IMR-90 (cell line): ENCODE measurements at regions not wholly inside any gene's neighbourhood (a gene's known extent, or its start where the extent isn't known, plus 50 kb on each side); places are given as distances from the start of the nearest gene placed in this dataset.

Experiments
- ATAC-seq: fragments of 200-7000 bp; cut with Tn5 transposase; 2 replicates; pipeline ENCODE4 v1.9.1; 2020; ENCODE audit warnings: low read depth, mild to moderate bottlenecking, moderate library complexity
- BruUV-seq: library from RNA; stranded (reverse); fragments of 400-500 nt; replicated peaks from 2 replicates; lab custom pipeline; 2021; lab: Mats Ljungman, UMichigan
- CTCF ChIA-PET: fragments of 300-600 bp; formaldehyde crosslinking; extraction: SDS; loops from one replicate; lab custom pipeline; 2021; ENCODE audit warnings: antibody characterized with exemption; lab: Yijun Ruan, JAX
- POLR2A ChIA-PET: fragments of 300-600 bp; sonication (Branson Sonifier 250); formaldehyde crosslinking; loops from one replicate; lab custom pipeline; 2022; ENCODE audit warnings: antibody characterized with exemption; ENCODE audit not compliant: unreplicated experiment; lab: Charles Lee
- DNase-seq: peaks from one replicate; pipeline ENCODE4 v3.0.0; 2013
- H2AFZ ChIP-seq: replicated peaks from 2 replicates; pipeline ENCODE3; 2013; ENCODE audit warnings: low read length, mild to moderate bottlenecking; ENCODE audit not compliant: poor library complexity
- H2AK5ac ChIP-seq: 2 replicates; pipeline ENCODE4 v1.6.1; 2013; ENCODE audit warnings: low read depth, low read length, inconsistent platforms
- H2AK9ac ChIP-seq: replicated peaks from 2 replicates; pipeline ENCODE3; 2013; ENCODE audit warnings: mild to moderate bottlenecking, low read depth, low read length, moderate library complexity; ENCODE audit not compliant: poor library complexity
- H2BK120ac ChIP-seq: 2 replicates; pipeline ENCODE4 v1.6.1; 2013; ENCODE audit warnings: low read depth, low read length, inconsistent platforms
- H2BK15ac ChIP-seq: 3 replicates; pipeline ENCODE4 v1.6.1; 2013; ENCODE audit warnings: low read depth, low read length, inconsistent platforms
- H2BK20ac ChIP-seq: 2 replicates; pipeline ENCODE4 v1.6.1; 2013; ENCODE audit warnings: low read depth, mild to moderate bottlenecking, inconsistent platforms, low read length, moderate library complexity
- H2BK5ac ChIP-seq: 2 replicates; pipeline ENCODE4 v1.6.1; 2013; ENCODE audit warnings: mild to moderate bottlenecking, low read depth, low read length, inconsistent platforms; ENCODE audit not compliant: poor library complexity, severe bottlenecking
- H3K14ac ChIP-seq: replicated peaks from 2 replicates; pipeline ENCODE4 v1.6.1; 2013; ENCODE audit warnings: low read depth, low read length, inconsistent platforms
- H3K18ac ChIP-seq: 2 replicates; pipeline ENCODE4 v1.6.1; 2013; ENCODE audit warnings: low read depth, low read length, control low read depth
- H3K23ac ChIP-seq: 2 replicates; pipeline ENCODE4 v1.6.1; 2013; ENCODE audit warnings: low read depth, low read length, inconsistent platforms
- H3K27ac ChIP-seq: 2 replicates; pipeline ENCODE4 v1.5.1; 2013; ENCODE audit warnings: mild to moderate bottlenecking, control low read depth, low read length; ENCODE audit not compliant: insufficient read depth
- H3K27me3 ChIP-seq: 2 replicates; pipeline ENCODE4 v1.6.1; 2013; ENCODE audit warnings: low read length; ENCODE audit not compliant: control insufficient read depth, insufficient read depth
- H3K36me3 ChIP-seq: 2 replicates; pipeline ENCODE4 v1.6.1; 2013; ENCODE audit warnings: low read length, mixed read lengths; ENCODE audit not compliant: control insufficient read depth, insufficient read depth
- H3K4ac ChIP-seq: 2 replicates; pipeline ENCODE4 v1.6.1; 2013; ENCODE audit warnings: low read depth, low read length, inconsistent platforms
- H3K4me1 ChIP-seq: 2 replicates; pipeline ENCODE4 v1.6.1; 2013; ENCODE audit warnings: low read length, mixed read lengths; ENCODE audit not compliant: control insufficient read depth, insufficient read depth
- H3K4me2 ChIP-seq: 2 replicates; pipeline ENCODE4 v1.6.1; 2013; ENCODE audit warnings: low read depth, mild to moderate bottlenecking, control low read depth, low read length, moderate library complexity
- H3K4me3 ChIP-seq: 2 replicates; pipeline ENCODE4 v1.5.1; 2013; ENCODE audit warnings: low read depth, mild to moderate bottlenecking, control low read depth, low read length, moderate library complexity; ENCODE audit not compliant: insufficient read depth
- H3K56ac ChIP-seq: 2 replicates; pipeline ENCODE4 v1.6.1; 2013; ENCODE audit warnings: low read length, inconsistent platforms; ENCODE audit not compliant: insufficient read depth; ENCODE audit errors: extremely low read depth
- H3K79me1 ChIP-seq, 2 experiments: 2 replicates each; pipeline ENCODE4 v1.6.1; 2013; ENCODE audit warnings: low read length in 2 of 2, inconsistent platforms in 1 of 2, low read depth in 1 of 2
- H3K9ac ChIP-seq: 2 replicates; pipeline ENCODE4 v1.6.1; 2013; ENCODE audit warnings: low read depth, low read length, control low read depth
- H3K9me1 ChIP-seq: 2 replicates; pipeline ENCODE4 v1.6.1; 2013; ENCODE audit warnings: low read length, inconsistent platforms; ENCODE audit not compliant: insufficient read depth
- H3K9me3 ChIP-seq: 2 replicates; pipeline ENCODE4 v1.6.1; 2013; ENCODE audit warnings: low read length; ENCODE audit not compliant: control insufficient read depth, insufficient read depth
- H4K20me1 ChIP-seq: 2 replicates; pipeline ENCODE4 v1.6.1; 2013; ENCODE audit warnings: low read length, inconsistent platforms; ENCODE audit not compliant: insufficient read depth
- H4K5ac ChIP-seq: 2 replicates; pipeline ENCODE4 v1.6.1; 2013; ENCODE audit warnings: mild to moderate bottlenecking, low read depth, low read length, control low read depth
- H4K8ac ChIP-seq, 2 experiments: 2 replicates each; pipeline ENCODE4 v1.6.1; 2013; ENCODE audit warnings: low read depth in 2 of 2, low read length in 2 of 2, control low read depth in 1 of 2, inconsistent platforms in 1 of 2
- H4K91ac ChIP-seq: 2 replicates; pipeline ENCODE4 v1.6.1; 2013; ENCODE audit warnings: low read depth, low read length, inconsistent platforms; ENCODE audit not compliant: insufficient read depth
- BHLHE40 ChIP-seq: fragments of 150-350 bp; IDR thresholded peaks from 2 replicates; pipeline ENCODE4 v1.6.1; 2016; ENCODE audit warnings: mild to moderate bottlenecking, low read depth, low read length
- CEBPB ChIP-seq: IDR thresholded peaks from 2 replicates; pipeline ENCODE4 v1.6.1; 2012; ENCODE audit warnings: low read depth, low read length, improper control_type of control experiment
- CHD1 ChIP-seq: IDR thresholded peaks from 2 replicates; pipeline ENCODE4 v1.6.1; 2012; ENCODE audit warnings: low read depth, low read length, improper control_type of control experiment
- FOS ChIP-seq: fragments of 150-350 bp; IDR thresholded peaks from 2 replicates; pipeline ENCODE4 v1.6.1; 2016; ENCODE audit warnings: low read depth, low read length
- MAFK ChIP-seq: IDR thresholded peaks from 2 replicates; pipeline ENCODE4 v1.6.1; 2012; ENCODE audit warnings: low read depth, low read length, improper control_type of control experiment
- MAZ ChIP-seq: IDR thresholded peaks from 2 replicates; pipeline ENCODE4 v1.6.1; 2012; ENCODE audit warnings: low read depth, mild to moderate bottlenecking, low read length, improper control_type of control experiment, moderate library complexity, borderline replicate concordance
- MXI1 ChIP-seq: IDR thresholded peaks from 2 replicates; pipeline ENCODE4 v1.6.1; 2012; ENCODE audit warnings: low read depth, mild to moderate bottlenecking, low read length, moderate library complexity, borderline replicate concordance
- NFE2L2 ChIP-seq: fragments of 150-350 bp; IDR thresholded peaks from 2 replicates; pipeline ENCODE4 v1.6.1; 2016; ENCODE audit warnings: low read depth, mild to moderate bottlenecking, low read length
- POLR2A ChIP-seq: IDR thresholded peaks from 2 replicates; pipeline ENCODE4 v1.6.1; 2012; ENCODE audit warnings: mild to moderate bottlenecking, low read depth, low read length
- RAD21 ChIP-seq: IDR thresholded peaks from 2 replicates; pipeline ENCODE4 v1.6.1; 2012; ENCODE audit warnings: low read length, improper control_type of control experiment
- RCOR1 ChIP-seq: IDR thresholded peaks from 2 replicates; pipeline ENCODE4 v1.6.1; 2012; ENCODE audit warnings: mild to moderate bottlenecking, low read length, improper control_type of control experiment; ENCODE audit not compliant: insufficient replicate concordance
- RFX5 ChIP-seq: IDR thresholded peaks from 2 replicates; pipeline ENCODE4 v1.8.0; 2012; ENCODE audit warnings: low read depth, mild to moderate bottlenecking, low read length, moderate library complexity
- SMC3 ChIP-seq: fragments of 150-350 bp; IDR thresholded peaks from 2 replicates; pipeline ENCODE4 v1.6.1; 2016; ENCODE audit warnings: low read depth, mild to moderate bottlenecking, antibody characterized with exemption, low read length, moderate library complexity
- WGBS, 2 experiments: methylation state at CpG; one replicate each; pipeline versions ENCODE4 v1.1.5 to v1.1.7; 2013; ENCODE audit warnings: missing lambda C conversion rate in 2 of 2; ENCODE audit not compliant: insufficient read length in 1 of 2; ENCODE audit errors: extremely low coverage in 2 of 2; 5-methylcytosine and 5-hydroxymethylcytosine counted together
- dilution Hi-C: fragments of 300-500 bp; cut with HindIII; formaldehyde crosslinking; loops from one replicate; pipeline ENCODE4 v1.14.3; 2018; ENCODE audit warnings: low sequenced_read_pairs; ENCODE audit not compliant: unreplicated experiment
- in situ Hi-C: fragments of 300-500 bp; cut with MboI; formaldehyde crosslinking; loops from 3 replicates; pipeline ENCODE4 v1.14.3; 2019; ENCODE audit warnings: low sequenced_read_pairs, inconsistent platforms, mixed read lengths
- intact Hi-C: fragments of 100-400 bp; cut with micrococcal nuclease; formaldehyde crosslinking; loops from 2 replicates; pipeline ENCODE4 v1.10.0; 2022
- TF ChIP-seq, protein P1 (sequence below): fragments of 150-350 bp; IDR thresholded peaks from 2 replicates; pipeline ENCODE4 v1.6.1; 2017; ENCODE audit warnings: mild to moderate bottlenecking, antibody characterized with exemption, low read length, low read depth
- TF ChIP-seq, protein P2 (sequence below): conservative IDR thresholded peaks from 2 replicates; pipeline ENCODE4 v1.5.1; 2012; ENCODE audit warnings: mild to moderate bottlenecking, low read depth, low read length, improper control_type of control experiment
- TF ChIP-seq, protein P3 (sequence below): fragments of 150-350 bp; IDR thresholded peaks from 2 replicates; pipeline ENCODE4 v1.6.1; 2016; ENCODE audit warnings: low read depth, mild to moderate bottlenecking, low read length, moderate library complexity, borderline replicate concordance

DNA sequence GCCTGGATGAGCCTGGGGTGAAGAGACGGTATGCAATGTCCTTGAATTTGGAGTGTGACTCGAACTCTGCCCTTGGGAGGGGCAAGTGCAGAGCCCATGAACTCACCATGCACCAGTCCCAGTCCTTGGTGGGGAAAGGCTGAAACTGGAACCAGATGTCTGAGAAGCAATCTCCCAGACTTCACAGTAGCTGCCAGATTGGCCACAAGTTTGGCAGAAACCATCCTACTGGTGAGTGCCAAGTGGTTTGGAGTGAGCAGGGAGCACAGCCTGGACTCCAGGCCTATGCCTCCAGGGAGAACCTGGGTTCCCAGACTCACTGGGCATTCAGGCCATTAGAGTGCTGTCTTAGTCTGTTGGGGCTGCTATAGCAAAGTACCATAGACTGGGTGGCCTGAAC lies 99.6 kb upstream of the LYZL1 start:
- H2AFZ ChIP-seq = no peak overlapping the region
- CTCF ChIA-PET = no interaction called here
- peaks cover 10% of the 10 kb centered on the region for H3K4me1 ChIP-seq
- dilution Hi-C loops (no loop called here), in situ Hi-C loops (no loop called here), intact Hi-C loops (no loop called here)
- H3K4me2 ChIP-seq = no peak overlapping the region
- no peak overlapping the region for H3K23ac ChIP-seq
- H3K27me3 ChIP-seq = peaks cover 22% of the 10 kb centered on the region
- POLR2A ChIA-PET = no interaction called here
- H4K91ac ChIP-seq = no peak overlapping the region; the same call in 1 of the 2 replicates
- H2BK15ac ChIP-seq = no peak overlapping the region
- no peak overlapping the region for H2BK20ac ChIP-seq
- BruUV-seq = no TSS peak
- no CpG with 5 or more reads among the region's 2 CpGs for WGBS, 2 experiments
- H3K79me1 ChIP-seq = no peaks in the 10 kb centered on the region
- H3K14ac ChIP-seq = no peak overlapping the region
- no peak overlapping the region for H3K56ac ChIP-seq
- no peak overlapping the region for H3K4me3 ChIP-seq
- H2AK5ac ChIP-seq = no peak overlapping the region
- no peak for DNase-seq
- H3K9me3 ChIP-seq = peaks cover 2% of the 10 kb centered on the region; the same call in 1 of the 2 replicates
- no peaks in the 10 kb centered on the region for H3K36me3 ChIP-seq
- H3K9me1 ChIP-seq = no peaks in the 10 kb centered on the region; the same call in 1 of the 2 replicates
- H3K9ac ChIP-seq = no peak overlapping the region
- H2BK120ac ChIP-seq = no peak overlapping the region
- no peak overlapping the region for H3K4ac ChIP-seq
- ATAC-seq = no peak; the same call in 1 of the 2 replicates
- no peak for TF ChIP-seq MAZ
- TF ChIP-seq RFX5 = no peak
- TF ChIP-seq MAFK = no peak
- TF ChIP-seq FOS = no peak
- TF ChIP-seq, protein P1, sequence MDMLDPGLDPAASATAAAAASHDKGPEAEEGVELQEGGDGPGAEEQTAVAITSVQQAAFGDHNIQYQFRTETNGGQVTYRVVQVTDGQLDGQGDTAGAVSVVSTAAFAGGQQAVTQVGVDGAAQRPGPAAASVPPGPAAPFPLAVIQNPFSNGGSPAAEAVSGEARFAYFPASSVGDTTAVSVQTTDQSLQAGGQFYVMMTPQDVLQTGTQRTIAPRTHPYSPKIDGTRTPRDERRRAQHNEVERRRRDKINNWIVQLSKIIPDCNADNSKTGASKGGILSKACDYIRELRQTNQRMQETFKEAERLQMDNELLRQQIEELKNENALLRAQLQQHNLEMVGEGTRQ = no peak
- no peak for TF ChIP-seq SMC3
- no peak for TF ChIP-seq MXI1
- TF ChIP-seq RCOR1 = no peak
- TF ChIP-seq, protein P2, sequence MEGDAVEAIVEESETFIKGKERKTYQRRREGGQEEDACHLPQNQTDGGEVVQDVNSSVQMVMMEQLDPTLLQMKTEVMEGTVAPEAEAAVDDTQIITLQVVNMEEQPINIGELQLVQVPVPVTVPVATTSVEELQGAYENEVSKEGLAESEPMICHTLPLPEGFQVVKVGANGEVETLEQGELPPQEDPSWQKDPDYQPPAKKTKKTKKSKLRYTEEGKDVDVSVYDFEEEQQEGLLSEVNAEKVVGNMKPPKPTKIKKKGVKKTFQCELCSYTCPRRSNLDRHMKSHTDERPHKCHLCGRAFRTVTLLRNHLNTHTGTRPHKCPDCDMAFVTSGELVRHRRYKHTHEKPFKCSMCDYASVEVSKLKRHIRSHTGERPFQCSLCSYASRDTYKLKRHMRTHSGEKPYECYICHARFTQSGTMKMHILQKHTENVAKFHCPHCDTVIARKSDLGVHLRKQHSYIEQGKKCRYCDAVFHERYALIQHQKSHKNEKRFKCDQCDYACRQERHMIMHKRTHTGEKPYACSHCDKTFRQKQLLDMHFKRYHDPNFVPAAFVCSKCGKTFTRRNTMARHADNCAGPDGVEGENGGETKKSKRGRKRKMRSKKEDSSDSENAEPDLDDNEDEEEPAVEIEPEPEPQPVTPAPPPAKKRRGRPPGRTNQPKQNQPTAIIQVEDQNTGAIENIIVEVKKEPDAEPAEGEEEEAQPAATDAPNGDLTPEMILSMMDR = no peak
- no peak for TF ChIP-seq CHD1
- TF ChIP-seq BHLHE40 = no peak
- TF ChIP-seq POLR2A = no peak
- no peak for TF ChIP-seq CEBPB
- TF ChIP-seq, protein P3, sequence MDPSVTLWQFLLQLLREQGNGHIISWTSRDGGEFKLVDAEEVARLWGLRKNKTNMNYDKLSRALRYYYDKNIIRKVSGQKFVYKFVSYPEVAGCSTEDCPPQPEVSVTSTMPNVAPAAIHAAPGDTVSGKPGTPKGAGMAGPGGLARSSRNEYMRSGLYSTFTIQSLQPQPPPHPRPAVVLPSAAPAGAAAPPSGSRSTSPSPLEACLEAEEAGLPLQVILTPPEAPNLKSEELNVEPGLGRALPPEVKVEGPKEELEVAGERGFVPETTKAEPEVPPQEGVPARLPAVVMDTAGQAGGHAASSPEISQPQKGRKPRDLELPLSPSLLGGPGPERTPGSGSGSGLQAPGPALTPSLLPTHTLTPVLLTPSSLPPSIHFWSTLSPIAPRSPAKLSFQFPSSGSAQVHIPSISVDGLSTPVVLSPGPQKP = no peak
- no peak for TF ChIP-seq RAD21
- TF ChIP-seq NFE2L2 = no peak
- H2AK9ac ChIP-seq = no peak overlapping the region
- H4K20me1 ChIP-seq = no peaks in the 10 kb centered on the region
- no peak overlapping the region for H3K18ac ChIP-seq
- no peak overlapping the region for H2BK5ac ChIP-seq
- H3K27ac ChIP-seq = no peak overlapping the region
- H4K5ac ChIP-seq = no peak overlapping the region
- no peak overlapping the region for H4K8ac ChIP-seq
